ENCODE measurements at regions not wholly inside any gene's neighbourhood (a gene's known extent, or its start where the extent isn't known, plus 50 kb on each side); places are given as distances from the start of the nearest gene placed in this dataset.
"Not testable (repeated sequence)": the region's sequence is repeated elsewhere in the genome, so short reads cannot be mapped to it uniquely, and the experiment has no call there.

DNA sequence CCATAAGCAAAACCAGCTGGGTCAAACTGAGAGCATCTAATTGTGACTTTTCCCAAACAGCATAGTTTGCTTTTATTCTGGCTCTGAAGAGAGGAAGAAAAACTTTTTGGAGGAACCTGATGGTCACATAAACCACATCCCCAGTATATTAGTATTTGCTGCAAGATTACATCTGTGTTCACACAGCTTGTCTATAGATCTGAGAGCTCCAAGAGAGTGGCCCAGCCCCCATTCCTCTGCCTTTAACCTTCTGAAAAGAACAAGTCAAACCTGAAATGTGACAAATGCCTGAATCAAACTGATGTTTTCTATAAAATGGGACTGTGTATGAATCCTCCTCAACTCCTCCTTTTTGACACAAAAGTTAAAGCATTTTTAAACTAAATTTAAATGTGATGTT lies 435.2 kb downstream of the ZNF479 start:
- BruUV-seq (replicated peaks); POLR2A ChIA-PET: not testable (repeated sequence)

DNA sequence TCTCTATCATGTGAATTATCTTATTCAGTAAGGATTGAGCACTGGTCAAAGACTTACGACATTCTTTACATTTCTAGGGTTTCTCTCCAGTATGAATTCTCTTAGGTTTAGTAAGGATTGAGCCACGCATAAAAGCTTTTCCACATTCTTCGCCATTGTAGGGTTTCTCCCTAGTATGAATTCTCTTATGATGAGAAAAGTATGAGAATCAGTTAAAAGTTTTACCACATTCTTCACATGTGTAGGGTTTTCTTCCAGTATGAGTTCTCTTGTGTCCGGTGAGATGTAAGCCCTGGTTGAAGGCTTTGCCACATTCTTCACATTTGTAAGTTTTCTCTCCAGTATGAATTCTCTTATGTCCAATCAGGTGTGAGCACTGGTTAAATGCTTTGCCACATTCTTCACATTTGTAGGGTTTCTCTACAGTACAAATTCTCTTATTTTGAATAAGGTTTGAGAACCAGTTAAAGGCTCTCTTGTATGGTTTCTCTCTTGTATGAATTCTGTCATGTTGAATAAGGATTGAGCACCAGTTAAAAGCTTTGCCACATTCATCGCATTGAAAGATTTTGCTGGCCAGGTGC lies 445.9 kb downstream of the ZNF479 start:
- H3K27me3 ChIP-seq (ENCODE audit: control insufficient read depth, insufficient read depth, low read length): no peaks in the 10 kb centered on the region
- no peaks in the 10 kb centered on the region for H3K4me1 ChIP-seq (ENCODE audit: control insufficient read depth, insufficient read depth, low read length)
- peaks cover 44% of the 10 kb centered on the region for H3K9me3 ChIP-seq (ENCODE audit: control insufficient read depth, insufficient read depth, low read depth, low read length)
- intact Hi-C loops (cut with micrococcal nuclease; ENCODE audit: unreplicated experiment): no loop called here
- BruUV-seq (replicated peaks): no TSS peak
- ChIA-PET POLR2A (no interaction called here), CTCF (no interaction called here)
- ATAC-seq (no peak), DNase-seq (ENCODE audit: low read depth, low spot score) (no peak)
- in situ Hi-C loops (cut with HindIII; ENCODE audit: low pct_unique_long_range_greater_than_20kb, low sequenced_read_pairs): no loop called here
- H3K36me3 ChIP-seq (ENCODE audit: control insufficient read depth, insufficient read depth, low read length): no peaks in the 10 kb centered on the region
- TF ChIP-seq, protein P1, sequence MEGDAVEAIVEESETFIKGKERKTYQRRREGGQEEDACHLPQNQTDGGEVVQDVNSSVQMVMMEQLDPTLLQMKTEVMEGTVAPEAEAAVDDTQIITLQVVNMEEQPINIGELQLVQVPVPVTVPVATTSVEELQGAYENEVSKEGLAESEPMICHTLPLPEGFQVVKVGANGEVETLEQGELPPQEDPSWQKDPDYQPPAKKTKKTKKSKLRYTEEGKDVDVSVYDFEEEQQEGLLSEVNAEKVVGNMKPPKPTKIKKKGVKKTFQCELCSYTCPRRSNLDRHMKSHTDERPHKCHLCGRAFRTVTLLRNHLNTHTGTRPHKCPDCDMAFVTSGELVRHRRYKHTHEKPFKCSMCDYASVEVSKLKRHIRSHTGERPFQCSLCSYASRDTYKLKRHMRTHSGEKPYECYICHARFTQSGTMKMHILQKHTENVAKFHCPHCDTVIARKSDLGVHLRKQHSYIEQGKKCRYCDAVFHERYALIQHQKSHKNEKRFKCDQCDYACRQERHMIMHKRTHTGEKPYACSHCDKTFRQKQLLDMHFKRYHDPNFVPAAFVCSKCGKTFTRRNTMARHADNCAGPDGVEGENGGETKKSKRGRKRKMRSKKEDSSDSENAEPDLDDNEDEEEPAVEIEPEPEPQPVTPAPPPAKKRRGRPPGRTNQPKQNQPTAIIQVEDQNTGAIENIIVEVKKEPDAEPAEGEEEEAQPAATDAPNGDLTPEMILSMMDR (IDR thresholded peaks at IDR 0.05): no peak
- TF ChIP-seq, protein P2, sequence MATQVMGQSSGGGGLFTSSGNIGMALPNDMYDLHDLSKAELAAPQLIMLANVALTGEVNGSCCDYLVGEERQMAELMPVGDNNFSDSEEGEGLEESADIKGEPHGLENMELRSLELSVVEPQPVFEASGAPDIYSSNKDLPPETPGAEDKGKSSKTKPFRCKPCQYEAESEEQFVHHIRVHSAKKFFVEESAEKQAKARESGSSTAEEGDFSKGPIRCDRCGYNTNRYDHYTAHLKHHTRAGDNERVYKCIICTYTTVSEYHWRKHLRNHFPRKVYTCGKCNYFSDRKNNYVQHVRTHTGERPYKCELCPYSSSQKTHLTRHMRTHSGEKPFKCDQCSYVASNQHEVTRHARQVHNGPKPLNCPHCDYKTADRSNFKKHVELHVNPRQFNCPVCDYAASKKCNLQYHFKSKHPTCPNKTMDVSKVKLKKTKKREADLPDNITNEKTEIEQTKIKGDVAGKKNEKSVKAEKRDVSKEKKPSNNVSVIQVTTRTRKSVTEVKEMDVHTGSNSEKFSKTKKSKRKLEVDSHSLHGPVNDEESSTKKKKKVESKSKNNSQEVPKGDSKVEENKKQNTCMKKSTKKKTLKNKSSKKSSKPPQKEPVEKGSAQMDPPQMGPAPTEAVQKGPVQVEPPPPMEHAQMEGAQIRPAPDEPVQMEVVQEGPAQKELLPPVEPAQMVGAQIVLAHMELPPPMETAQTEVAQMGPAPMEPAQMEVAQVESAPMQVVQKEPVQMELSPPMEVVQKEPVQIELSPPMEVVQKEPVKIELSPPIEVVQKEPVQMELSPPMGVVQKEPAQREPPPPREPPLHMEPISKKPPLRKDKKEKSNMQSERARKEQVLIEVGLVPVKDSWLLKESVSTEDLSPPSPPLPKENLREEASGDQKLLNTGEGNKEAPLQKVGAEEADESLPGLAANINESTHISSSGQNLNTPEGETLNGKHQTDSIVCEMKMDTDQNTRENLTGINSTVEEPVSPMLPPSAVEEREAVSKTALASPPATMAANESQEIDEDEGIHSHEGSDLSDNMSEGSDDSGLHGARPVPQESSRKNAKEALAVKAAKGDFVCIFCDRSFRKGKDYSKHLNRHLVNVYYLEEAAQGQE (IDR thresholded peaks at IDR 0.05; ENCODE audit: insufficient read depth in 1 of 2, low read depth in 2 of 2, low read length in 1 of 2): no peak
- TF ChIP-seq SIN3A (IDR thresholded peaks at IDR 0.05; ENCODE audit: borderline replicate concordance, insufficient read depth, low read depth, low read length) (no peak), POLR2AphosphoS5 (IDR thresholded peaks at IDR 0.05; ENCODE audit: low read depth, low read length) (no peak), TCF7L2 (IDR thresholded peaks at IDR 0.05; ENCODE audit: low read depth, low read length) (no peak)
- no peak overlapping the region for H3K27ac ChIP-seq (ENCODE audit: low read length)
- H3K4me3 ChIP-seq (ENCODE audit: low read depth in 2 of 2, low read length in 2 of 2): no peak overlapping the region

More for the DNA sequence above, 435.2 kb downstream of the ZNF479 start:
- H3K4me1 ChIP-seq (ENCODE audit: control insufficient read depth, insufficient read depth, low read length); H3K27me3 ChIP-seq (ENCODE audit: control insufficient read depth, insufficient read depth, low read length); H3K36me3 ChIP-seq (ENCODE audit: control insufficient read depth, insufficient read depth, low read length); ATAC-seq; H3K27ac ChIP-seq (ENCODE audit: low read length); H3K9me3 ChIP-seq (ENCODE audit: control insufficient read depth, insufficient read depth, low read depth, low read length); DNase-seq (ENCODE audit: low read depth, low spot score); intact Hi-C loops (cut with micrococcal nuclease; ENCODE audit: unreplicated experiment); CTCF ChIA-PET; H3K4me3 ChIP-seq (ENCODE audit: low read depth in 2 of 2, low read length in 2 of 2); in situ Hi-C loops (cut with HindIII; ENCODE audit: low pct_unique_long_range_greater_than_20kb, low sequenced_read_pairs): not testable (repeated sequence)

DNA sequence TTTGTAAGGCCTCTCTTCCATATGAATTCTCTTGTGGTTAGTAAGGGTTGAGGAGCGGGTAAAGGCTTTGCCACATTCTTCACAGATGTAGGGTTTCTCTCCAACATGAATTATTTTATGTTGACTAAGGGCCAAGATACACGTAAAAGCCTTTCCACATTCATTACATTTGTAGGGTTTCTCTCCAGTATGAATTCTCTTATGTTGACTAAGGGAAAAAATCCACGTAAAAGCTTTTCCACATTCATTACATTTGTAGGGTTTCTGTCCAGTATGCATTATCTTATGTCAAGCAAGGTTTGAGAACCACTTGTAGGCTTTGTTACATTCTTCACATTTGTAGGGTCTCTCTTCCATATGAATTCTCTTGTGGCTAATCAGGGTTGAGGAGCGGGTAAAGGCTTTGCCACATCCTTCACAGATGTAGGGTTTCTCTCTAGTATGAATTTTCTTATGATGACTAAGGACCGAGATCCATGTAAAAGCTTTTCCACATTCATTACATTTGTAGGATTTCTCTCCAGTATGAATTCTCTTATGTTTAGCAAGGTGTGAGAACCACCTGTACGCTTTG lies 493.0 kb downstream of the ZNF479 start:
- in situ Hi-C loops (cut with HindIII; ENCODE audit: low pct_unique_long_range_greater_than_20kb, low sequenced_read_pairs) (no loop called here), intact Hi-C loops (cut with micrococcal nuclease; ENCODE audit: unreplicated experiment) (loop anchor here (10.0 kb wide), 1 partner anchor 64 kb away; no protein-coding TSS in a partner anchor)
- POLR2A ChIA-PET: no interaction called here
- Histone ChIP-seq H3K27me3 (ENCODE audit: control insufficient read depth, insufficient read depth, low read length) (no peaks in the 10 kb centered on the region), H3K4me3 (ENCODE audit: low read depth in 2 of 2, low read length in 2 of 2) (no peak overlapping the region), H3K36me3 (ENCODE audit: control insufficient read depth, insufficient read depth, low read length) (no peaks in the 10 kb centered on the region), H3K27ac (ENCODE audit: low read length) (no peak overlapping the region), H3K9me3 (ENCODE audit: control insufficient read depth, insufficient read depth, low read depth, low read length) (peaks cover 51% of the 10 kb centered on the region), H3K4me1 (ENCODE audit: control insufficient read depth, insufficient read depth, low read length) (no peaks in the 10 kb centered on the region)
- no peak for TF ChIP-seq POLR2AphosphoS5 (IDR thresholded peaks at IDR 0.05; ENCODE audit: low read depth, low read length)
- no peak for TF ChIP-seq TCF7L2 (IDR thresholded peaks at IDR 0.05; ENCODE audit: low read depth, low read length)
- no peak for TF ChIP-seq SIN3A (IDR thresholded peaks at IDR 0.05; ENCODE audit: borderline replicate concordance, insufficient read depth, low read depth, low read length)
- TF ChIP-seq, protein P2 (IDR thresholded peaks at IDR 0.05; ENCODE audit: insufficient read depth in 1 of 2, low read depth in 2 of 2, low read length in 1 of 2): no peak
- TF ChIP-seq, protein P1 (IDR thresholded peaks at IDR 0.05): no peak
- ATAC-seq: no peak
- no peak for DNase-seq (ENCODE audit: low read depth, low spot score)
- no TSS peak for BruUV-seq (replicated peaks)
- CTCF ChIA-PET: no interaction called here
